H1 (cell line): ENCODE measurements at regions not wholly inside any gene's neighbourhood (a gene's known extent, or its start where the extent isn't known, plus 50 kb on each side); places are given as distances from the start of the nearest gene placed in this dataset.

Experiments
- CHD2 ChIP-seq: IDR thresholded peaks from 2 replicates; pipeline ENCODE4 v1.6.1; 2012; ENCODE audit warnings: low read length, improper control_type of control experiment
- CREB1 ChIP-seq: IDR thresholded peaks from 2 replicates; pipeline ENCODE4 v1.6.1; 2012; ENCODE audit warnings: inconsistent platforms
- EZH2 ChIP-seq: fragments of 200-600 bp; sonication (generic); IDR thresholded peaks from 2 replicates; pipeline ENCODE4 v1.7.1; 2012; ENCODE audit warnings: low read depth, mild to moderate bottlenecking, moderate library complexity, low read length, inconsistent platforms; ENCODE audit not compliant: severe bottlenecking
- PHF8 ChIP-seq: fragments of 200-600 bp; sonication (generic); conservative IDR thresholded peaks from 2 replicates; pipeline ENCODE4 v1.7.1; 2012; ENCODE audit warnings: low read depth, mild to moderate bottlenecking, inconsistent platforms, low read length, moderate library complexity
- POLR2AphosphoS5 ChIP-seq: IDR thresholded peaks from 2 replicates; pipeline ENCODE4 v1.6.1; 2011; ENCODE audit warnings: low read depth, low read length
- POU5F1 ChIP-seq: IDR thresholded peaks from 2 replicates; pipeline ENCODE4 v1.6.1; 2011; ENCODE audit warnings: low read depth, mild to moderate bottlenecking, low read length, moderate library complexity
- RAD21 ChIP-seq, 2 experiments: IDR thresholded peaks in 1 of 2; conservative IDR thresholded peaks in 1 of 2; 2 replicates each; pipeline ENCODE4 v1.6.1; 2011; ENCODE audit warnings: low read depth in 2 of 2, low read length in 2 of 2, improper control_type of control experiment in 1 of 2, inconsistent platforms in 1 of 2, mild to moderate bottlenecking in 1 of 2, moderate library complexity in 1 of 2
- RBBP5 ChIP-seq: IDR thresholded peaks from 2 replicates; pipeline ENCODE4 v1.7.1; 2012; ENCODE audit warnings: low read depth, mild to moderate bottlenecking, inconsistent platforms, low read length, moderate library complexity, borderline replicate concordance
- SP1 ChIP-seq: IDR thresholded peaks from 2 replicates; pipeline ENCODE4 v1.6.1; 2011; ENCODE audit warnings: low read depth, low read length
- SP2 ChIP-seq: IDR thresholded peaks from 2 replicates; pipeline ENCODE4 v1.6.1; 2012; ENCODE audit warnings: mild to moderate bottlenecking, low read length, inconsistent platforms
- TAF1 ChIP-seq: IDR thresholded peaks from 2 replicates; pipeline ENCODE4 v1.6.1; 2011; ENCODE audit warnings: mild to moderate bottlenecking, low read depth, low read length
- TCF12 ChIP-seq: IDR thresholded peaks from 2 replicates; pipeline ENCODE4 v1.6.1; 2011; ENCODE audit warnings: low read depth, mild to moderate bottlenecking, low read length
- ZNF274 ChIP-seq: IDR thresholded peaks from 2 replicates; pipeline ENCODE4 v1.7.0; 2012; ENCODE audit warnings: low read length, borderline replicate concordance; ENCODE audit errors: extremely low read depth
- TF ChIP-seq, protein P1 (sequence below), 3 experiments: IDR thresholded peaks; 1 replicate in 2 of 3; 2 replicates in 1 of 3; pipeline versions ENCODE4 v1.5.1 to v1.6.1; 2011; ENCODE audit warnings: low read length in 3 of 3, mild to moderate bottlenecking in 3 of 3, inconsistent platforms in 2 of 3, low read depth in 1 of 3, moderate library complexity in 1 of 3; ENCODE audit not compliant: insufficient read depth in 1 of 3; ENCODE audit errors: control extremely low read depth in 1 of 3

DNA sequence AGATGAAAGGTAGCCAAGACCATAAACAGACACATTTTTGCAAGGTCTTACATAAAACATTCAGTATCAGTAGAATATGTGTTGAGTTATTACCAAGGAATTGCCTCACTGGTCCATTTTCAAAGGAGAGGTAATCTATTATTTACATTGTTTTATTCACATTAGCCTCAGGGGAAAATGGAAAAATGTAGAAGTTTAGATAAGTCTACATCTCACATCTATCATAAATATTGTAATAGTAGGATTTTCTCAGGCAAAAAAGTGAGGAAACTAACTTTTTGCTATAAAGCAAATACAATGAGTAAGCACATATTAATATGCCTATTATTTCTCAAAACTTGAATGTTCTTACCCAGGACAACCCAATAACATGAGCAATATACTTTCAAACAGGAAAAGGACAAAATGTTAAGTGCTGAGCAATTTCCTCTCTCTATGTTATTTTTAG is 184.6 kb upstream of the AGTR1 start:
- TF ChIP-seq, protein P1, sequence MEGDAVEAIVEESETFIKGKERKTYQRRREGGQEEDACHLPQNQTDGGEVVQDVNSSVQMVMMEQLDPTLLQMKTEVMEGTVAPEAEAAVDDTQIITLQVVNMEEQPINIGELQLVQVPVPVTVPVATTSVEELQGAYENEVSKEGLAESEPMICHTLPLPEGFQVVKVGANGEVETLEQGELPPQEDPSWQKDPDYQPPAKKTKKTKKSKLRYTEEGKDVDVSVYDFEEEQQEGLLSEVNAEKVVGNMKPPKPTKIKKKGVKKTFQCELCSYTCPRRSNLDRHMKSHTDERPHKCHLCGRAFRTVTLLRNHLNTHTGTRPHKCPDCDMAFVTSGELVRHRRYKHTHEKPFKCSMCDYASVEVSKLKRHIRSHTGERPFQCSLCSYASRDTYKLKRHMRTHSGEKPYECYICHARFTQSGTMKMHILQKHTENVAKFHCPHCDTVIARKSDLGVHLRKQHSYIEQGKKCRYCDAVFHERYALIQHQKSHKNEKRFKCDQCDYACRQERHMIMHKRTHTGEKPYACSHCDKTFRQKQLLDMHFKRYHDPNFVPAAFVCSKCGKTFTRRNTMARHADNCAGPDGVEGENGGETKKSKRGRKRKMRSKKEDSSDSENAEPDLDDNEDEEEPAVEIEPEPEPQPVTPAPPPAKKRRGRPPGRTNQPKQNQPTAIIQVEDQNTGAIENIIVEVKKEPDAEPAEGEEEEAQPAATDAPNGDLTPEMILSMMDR (IDR thresholded peaks at IDR 0.05; ENCODE audit: control extremely low read depth in 1 of 3, insufficient read depth in 1 of 3, low read depth in 1 of 3, low read length in 3 of 3), result no peak
- TF ChIP-seq TCF12 (no peak), SP1 (no peak), RAD21 (IDR thresholded peaks at IDR 0.05 in 1 of 2, conservative IDR thresholded peaks at IDR 0.05 in 1 of 2; ENCODE audit: low read depth in 2 of 2, low read length in 2 of 2) (no peak), SP2 (no peak), ZNF274 (no peak), POLR2AphosphoS5 (no peak), CREB1 (no peak), RBBP5 (no peak), CHD2 (no peak), POU5F1 (no peak), EZH2 (no peak), TAF1 (no peak), PHF8 (no peak)
